Mesendoderm (in vitro differentiated cells): ENCODE measurements at regions not wholly inside any gene's neighbourhood (a gene's known extent, or its start where the extent isn't known, plus 50 kb on each side); places are given as distances from the start of the nearest gene placed in this dataset.

Experiments
- DNase-seq: peaks from one replicate; pipeline ENCODE4 v3.0.0; 2013
- H2AK5ac ChIP-seq: 2 replicates; pipeline ENCODE4 v1.6.1; 2013; ENCODE audit warnings: low read length, inconsistent platforms
- H2BK120ac ChIP-seq: 2 replicates; pipeline ENCODE4 v1.6.1; 2013; ENCODE audit warnings: low read depth, mild to moderate bottlenecking, low read length, moderate library complexity, mixed read lengths
- H2BK15ac ChIP-seq: replicated peaks from 2 replicates; pipeline ENCODE4 v1.6.1; 2013; ENCODE audit warnings: low read depth, mild to moderate bottlenecking, moderate library complexity
- H2BK5ac ChIP-seq: 2 replicates; pipeline ENCODE4 v1.6.1; 2013; ENCODE audit warnings: low read length, inconsistent platforms
- H3K18ac ChIP-seq: 2 replicates; pipeline ENCODE4 v1.6.1; 2013; ENCODE audit warnings: mild to moderate bottlenecking, low read length, mixed read lengths
- H3K23ac ChIP-seq: one replicate; pipeline ENCODE4 v1.6.1; 2013; ENCODE audit warnings: low read length
- H3K27ac ChIP-seq: 2 replicates; pipeline ENCODE4 v1.5.1; 2013; ENCODE audit warnings: low read depth, mild to moderate bottlenecking, inconsistent platforms, low read length, moderate library complexity
- H3K27me3 ChIP-seq: 2 replicates; pipeline ENCODE4 v1.6.1; 2013; ENCODE audit warnings: low read length, control low read depth, mild to moderate bottlenecking, inconsistent platforms; ENCODE audit not compliant: insufficient read depth, poor library complexity
- H3K36me3 ChIP-seq: 2 replicates; pipeline ENCODE4 v1.6.1; 2013; ENCODE audit warnings: low read length, inconsistent platforms; ENCODE audit not compliant: control insufficient read depth, insufficient read depth
- H3K4ac ChIP-seq: one replicate; pipeline ENCODE4 v1.6.1; 2013; ENCODE audit warnings: low read depth, mild to moderate bottlenecking, low read length, moderate library complexity
- H3K4me1 ChIP-seq: 2 replicates; pipeline ENCODE4 v1.6.1; 2013; ENCODE audit warnings: low read depth, low read length, inconsistent platforms; ENCODE audit not compliant: control insufficient read depth
- H3K4me2 ChIP-seq: 2 replicates; pipeline ENCODE4 v1.6.1; 2013; ENCODE audit warnings: low read length
- H3K4me3 ChIP-seq: 2 replicates; pipeline ENCODE4 v1.5.1; 2013; ENCODE audit warnings: mild to moderate bottlenecking, low read length
- H3K56ac ChIP-seq: one replicate; pipeline ENCODE4 v1.6.1; 2013; ENCODE audit warnings: low read length
- H3K79me1 ChIP-seq: 2 replicates; pipeline ENCODE4 v1.6.1; 2013; ENCODE audit warnings: low read length, inconsistent platforms
- H3K79me2 ChIP-seq: 2 replicates; pipeline ENCODE4 v1.6.1; 2013; ENCODE audit warnings: mild to moderate bottlenecking, low read length; ENCODE audit not compliant: control insufficient read depth, insufficient read depth
- H3K9ac ChIP-seq: 2 replicates; pipeline ENCODE4 v1.6.1; 2013; ENCODE audit warnings: low read length, inconsistent platforms
- H4K5ac ChIP-seq: one replicate; pipeline ENCODE4 v1.6.1; 2013; ENCODE audit warnings: low read length
- H4K8ac ChIP-seq: one replicate; pipeline ENCODE4 v1.6.1; 2013; ENCODE audit warnings: low read depth, mild to moderate bottlenecking, control low read depth, low read length, moderate library complexity
- WGBS: extraction: QIAGEN DNeasy Blood & Tissue Kit; methylation state at CpG from one replicate; pipeline ENCODE4 v1.1.7; 2013; ENCODE audit warnings: low lambda C conversion rate, missing lambda C conversion rate; ENCODE audit not compliant: insufficient coverage; ENCODE audit errors: extremely low coverage; 5-methylcytosine and 5-hydroxymethylcytosine counted together

- no peak overlapping the region for H3K4me3 ChIP-seq
- H4K5ac ChIP-seq = no peak overlapping the region
- DNase-seq = no peak
- H3K23ac ChIP-seq = no peak overlapping the region
- no peak overlapping the region for H2BK5ac ChIP-seq
- no peak overlapping the region for H2BK120ac ChIP-seq
- H3K36me3 ChIP-seq = no peaks in the 10 kb centered on the region
- no peak overlapping the region for H3K9ac ChIP-seq
- H2BK15ac ChIP-seq = no peak overlapping the region
- H3K79me2 ChIP-seq = no peaks in the 10 kb centered on the region
- no peak overlapping the region for H2AK5ac ChIP-seq
- H3K4me1 ChIP-seq = no peaks in the 10 kb centered on the region
- no peak overlapping the region for H3K18ac ChIP-seq
- no peak overlapping the region for H3K56ac ChIP-seq
- no peaks in the 10 kb centered on the region for H3K27me3 ChIP-seq
- no peak overlapping the region for H3K4ac ChIP-seq
- no peak overlapping the region for H4K8ac ChIP-seq
- WGBS = no CpG with 5 or more reads among the region's 15 CpGs
- H3K27ac ChIP-seq = no peak overlapping the region
- H3K4me2 ChIP-seq = no peak overlapping the region
- H3K79me1 ChIP-seq = no peaks in the 10 kb centered on the region
Observed at GRCh38 chr5:67318746-67319145, 122.1 kb upstream of the CD180 start.

- Histone ChIP-seq H3K79me1 (no peaks in the 10 kb centered on the region), H3K27me3 (no peaks in the 10 kb centered on the region), H2BK120ac (no peak overlapping the region), H4K5ac (no peak overlapping the region), H3K4me1 (no peaks in the 10 kb centered on the region), H3K9ac (no peak overlapping the region), H2BK5ac (no peak overlapping the region), H3K56ac (no peak overlapping the region), H3K18ac (no peak overlapping the region), H3K27ac (no peak overlapping the region), H3K23ac (no peak overlapping the region), H3K4me2 (no peak overlapping the region), H3K4me3 (no peak overlapping the region), H3K4ac (no peak overlapping the region), H3K36me3 (no peaks in the 10 kb centered on the region), H2AK5ac (no peak overlapping the region), H4K8ac (no peak overlapping the region), H2BK15ac (no peak overlapping the region), H3K79me2 (no peaks in the 10 kb centered on the region)
- no peak for DNase-seq
Observed at GRCh38 chr5:67317603-67318002, 121.0 kb upstream of the CD180 start.

- DNase-seq = no peak
- H3K9ac ChIP-seq = no peak overlapping the region
- no CpG with 5 or more reads among the region's 1 CpG for WGBS
Observed at GRCh38 chr5:67316695-67317094, 120.1 kb upstream of the CD180 start.

DNA sequence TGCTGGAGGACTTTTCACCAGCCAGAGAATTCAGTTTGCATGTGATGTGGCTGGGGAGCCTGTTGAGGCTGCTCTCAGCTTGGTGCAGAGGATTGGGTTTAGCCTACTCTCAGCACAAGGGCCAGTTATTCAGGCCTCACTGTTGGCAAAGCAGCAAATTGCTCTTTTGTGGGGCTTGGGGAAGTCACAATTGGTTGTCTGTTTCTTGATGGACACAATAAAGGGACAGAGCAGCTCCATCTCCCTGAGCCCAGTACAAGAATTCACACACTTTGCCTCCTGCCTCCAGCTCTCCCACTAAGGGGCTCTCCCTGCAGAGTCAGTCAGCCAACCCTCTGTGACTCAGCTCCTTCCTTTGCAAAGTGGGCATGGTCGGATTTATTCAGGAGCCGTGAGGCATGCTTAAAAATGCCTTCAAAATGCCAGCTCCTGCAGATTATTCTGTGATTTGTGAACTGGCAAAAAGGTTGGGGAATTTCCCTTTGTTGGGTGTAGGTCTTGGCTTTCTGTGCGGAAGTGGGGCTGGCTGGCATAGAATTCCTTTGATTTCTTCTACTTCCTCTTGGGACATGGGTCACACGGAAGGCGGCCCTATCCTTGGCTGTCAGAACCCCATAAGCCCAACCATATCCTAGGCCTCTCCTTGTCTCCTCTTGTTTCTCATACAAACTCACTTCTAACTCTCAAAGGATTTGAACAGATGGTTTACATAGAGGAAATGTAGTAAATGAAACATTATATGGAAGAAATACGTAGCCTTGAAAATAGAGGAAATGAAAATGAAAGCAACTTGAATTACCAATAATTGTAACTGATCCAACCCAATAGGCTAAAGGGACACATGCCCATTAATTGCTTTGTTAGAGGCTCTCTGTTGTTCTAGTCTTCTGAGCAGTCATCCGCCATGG lies 118.7 kb upstream of the CD180 start:
- no peak overlapping the region for H3K27ac ChIP-seq
- H3K56ac ChIP-seq = peak overlapping the region; percentile 25
- H2BK5ac ChIP-seq = no peak overlapping the region
- H3K79me2 ChIP-seq = no peaks in the 10 kb centered on the region
- no peaks in the 10 kb centered on the region for H3K27me3 ChIP-seq
- no peak overlapping the region for H3K23ac ChIP-seq
- H3K79me1 ChIP-seq = no peaks in the 10 kb centered on the region
- no peaks in the 10 kb centered on the region for H3K4me1 ChIP-seq
- H2BK120ac ChIP-seq = no peak overlapping the region
- H3K36me3 ChIP-seq = no peaks in the 10 kb centered on the region
- no peak overlapping the region for H2AK5ac ChIP-seq
- no peak overlapping the region for H4K5ac ChIP-seq
- H3K4me3 ChIP-seq = no peak overlapping the region
- H3K9ac ChIP-seq = no peak overlapping the region
- peak; percentile 25 for DNase-seq
- no peak overlapping the region for H3K18ac ChIP-seq
- no peak overlapping the region for H2BK15ac ChIP-seq
- H3K4ac ChIP-seq = no peak overlapping the region
- H3K4me2 ChIP-seq = no peak overlapping the region
- no peak overlapping the region for H4K8ac ChIP-seq
- WGBS = no CpG with 5 or more reads among the region's 7 CpGs

More at GRCh38 chr5:67316695-67317094, 120.1 kb upstream of the CD180 start:
- Histone ChIP-seq H3K27me3 (no peaks in the 10 kb centered on the region), H3K4me1 (no peaks in the 10 kb centered on the region), H3K27ac (no peak overlapping the region), H3K4me3 (no peak overlapping the region), H3K79me2 (no peaks in the 10 kb centered on the region), H2AK5ac (no peak overlapping the region), H4K5ac (no peak overlapping the region), H3K79me1 (no peaks in the 10 kb centered on the region), H2BK120ac (no peak overlapping the region), H3K18ac (no peak overlapping the region), H2BK5ac (no peak overlapping the region), H3K4ac (no peak overlapping the region), H3K56ac (no peak overlapping the region), H3K23ac (no peak overlapping the region), H3K4me2 (no peak overlapping the region), H4K8ac (no peak overlapping the region), H3K36me3 (no peaks in the 10 kb centered on the region), H2BK15ac (no peak overlapping the region)

GRCh38 chr5:67311701-67312100 lies 115.1 kb upstream of the CD180 start:
- H2BK120ac ChIP-seq = no peak overlapping the region
- H3K4me3 ChIP-seq = no peak overlapping the region
- H2AK5ac ChIP-seq = no peak overlapping the region
- no peak overlapping the region for H3K18ac ChIP-seq
- H3K79me2 ChIP-seq = no peaks in the 10 kb centered on the region
- no peaks in the 10 kb centered on the region for H3K27me3 ChIP-seq
- H3K36me3 ChIP-seq = no peaks in the 10 kb centered on the region
- H3K4ac ChIP-seq = no peak overlapping the region
- no CpG with 5 or more reads among the region's 2 CpGs for WGBS
- H2BK15ac ChIP-seq = no peak overlapping the region
- no peak overlapping the region for H2BK5ac ChIP-seq
- H3K9ac ChIP-seq = no peak overlapping the region
- no peak overlapping the region for H3K4me2 ChIP-seq
- H3K56ac ChIP-seq = no peak overlapping the region
- no peaks in the 10 kb centered on the region for H3K79me1 ChIP-seq
- H3K4me1 ChIP-seq = no peaks in the 10 kb centered on the region
- H4K8ac ChIP-seq = no peak overlapping the region
- H4K5ac ChIP-seq = no peak overlapping the region
- DNase-seq = no peak
- H3K23ac ChIP-seq = no peak overlapping the region
- H3K27ac ChIP-seq = no peak overlapping the region

GRCh38 chr5:67311208-67311607 lies 114.6 kb upstream of the CD180 start:
- no peak overlapping the region for H3K4me2 ChIP-seq
- H3K27me3 ChIP-seq = no peaks in the 10 kb centered on the region
- no peak overlapping the region for H3K9ac ChIP-seq
- H3K27ac ChIP-seq = no peak overlapping the region
- no peak overlapping the region for H3K56ac ChIP-seq
- no peak overlapping the region for H3K4me3 ChIP-seq
- H3K4me1 ChIP-seq = no peaks in the 10 kb centered on the region
- DNase-seq = no peak
- no peak overlapping the region for H4K5ac ChIP-seq
- H3K36me3 ChIP-seq = no peaks in the 10 kb centered on the region
- WGBS = no CpG with 5 or more reads among the region's 2 CpGs
- H3K18ac ChIP-seq = no peak overlapping the region
- H2BK120ac ChIP-seq = no peak overlapping the region
- H3K23ac ChIP-seq = no peak overlapping the region
- no peak overlapping the region for H2BK5ac ChIP-seq
- no peak overlapping the region for H3K4ac ChIP-seq
- no peaks in the 10 kb centered on the region for H3K79me2 ChIP-seq
- H2AK5ac ChIP-seq = no peak overlapping the region
- no peak overlapping the region for H2BK15ac ChIP-seq
- H4K8ac ChIP-seq = no peak overlapping the region
- H3K79me1 ChIP-seq = no peaks in the 10 kb centered on the region
